K562 (cell line): ENCODE measurements at regions not wholly inside any gene's neighbourhood (a gene's known extent, or its start where the extent isn't known, plus 50 kb on each side); places are given as distances from the start of the nearest gene placed in this dataset.

Source experiments
- ATAC-seq: fragments of 200-7000 bp; cut with Tn5 transposase; 3 replicates; pipeline ENCODE4 v1.9.1; 2020; ENCODE audit warnings: moderate library complexity
- BruUV-seq: library from RNA; stranded (reverse); fragments of 400-500 nt; replicated peaks from 2 replicates; lab custom pipeline; 2021; lab: Mats Ljungman, UMichigan
- CTCF ChIA-PET: fragments of 300-600 bp; formaldehyde crosslinking; extraction: SDS; loops from one replicate; lab custom pipeline; 2021; ENCODE audit warnings: low intra/inter-chr PET ratio; lab: Yijun Ruan, JAX
- POLR2A ChIA-PET: fragments of 300-600, 350-650 bp; sonication (Branson Sonifier 250); formaldehyde crosslinking; extraction: SDS; loops from one replicate; lab custom pipeline; 2021; ENCODE audit warnings: antibody characterized with exemption, inconsistent platforms; lab: Yijun Ruan, JAX
- DNase-seq, 4 experiments: peaks; one replicate each; pipeline versions ENCODE4 v3.0.0 to v3.0.0-alpha.2; 2011 to 2018; ENCODE audit warnings: low spot score in 3 of 4, mixed read lengths in 3 of 4; ENCODE audit errors: extremely low read depth in 1 of 4
- FAIRE-seq: peaks from 2 replicates; lab custom pipeline; 2011; peaks lifted over from hg19 to GRCh38; lab: Jason Lieb, UNC
- H2AFZ ChIP-seq: 2 replicates; pipeline ENCODE4 v1.6.0; 2011; ENCODE audit warnings: low read depth, low read length, control low read depth, inconsistent platforms
- H3K27ac ChIP-seq: fragments of 200-600 bp; 3 replicates; pipeline ENCODE4 v1.8.0; 2011; ENCODE audit warnings: low read depth, mild to moderate bottlenecking, control low read depth, inconsistent platforms, low read length, moderate library complexity, mixed read lengths; ENCODE audit errors: extremely low read depth
- H3K27me3 ChIP-seq, 2 experiments: fragments of 300-600 bp in 1 of 2; 2 replicates in 1 of 2; 3 replicates in 1 of 2; pipeline versions ENCODE4 v1.6.0 to v1.8.0; 2011; ENCODE audit warnings: inconsistent platforms in 2 of 2, low read length in 2 of 2, mild to moderate bottlenecking in 1 of 2, mixed read lengths in 1 of 2, moderate library complexity in 1 of 2; ENCODE audit not compliant: control insufficient read depth in 2 of 2, insufficient read depth in 2 of 2
- H3K36me3 ChIP-seq: fragments of 300-600 bp; 3 replicates; pipeline ENCODE4 v1.8.0; 2011; ENCODE audit warnings: mild to moderate bottlenecking, low read length, inconsistent platforms; ENCODE audit not compliant: control insufficient read depth, insufficient read depth
- H3K4me1 ChIP-seq, 2 experiments: fragments of 200-600 bp in 1 of 2; replicated peaks in 1 of 2; 2 replicates in 1 of 2; 3 replicates in 1 of 2; pipeline versions ENCODE4 v1.5.1 to v1.8.0; 2011; ENCODE audit warnings: inconsistent platforms in 2 of 2, low read length in 2 of 2, mild to moderate bottlenecking in 1 of 2, mixed read lengths in 1 of 2, moderate library complexity in 1 of 2; ENCODE audit not compliant: control insufficient read depth in 2 of 2, insufficient read depth in 2 of 2
- H3K4me2 ChIP-seq: 2 replicates; pipeline ENCODE4 v1.6.1; 2011; ENCODE audit warnings: low read length, control low read depth, inconsistent platforms, mixed read lengths; ENCODE audit not compliant: insufficient read depth
- H3K4me3 ChIP-seq: fragments of 200-600 bp; sonication (generic), shearing (Covaris generic); 2 replicates; pipeline ENCODE4 v1.5.1; 2016; ENCODE audit warnings: control low read depth, inconsistent platforms
- H3K79me2 ChIP-seq: fragments of 200-600 bp; 3 replicates; pipeline ENCODE4 v1.8.0; 2011; ENCODE audit warnings: low read length, inconsistent platforms; ENCODE audit not compliant: control insufficient read depth, insufficient read depth
- H3K9ac ChIP-seq, 2 experiments: 2 replicates each; pipeline versions ENCODE4 v1.6.0 to v1.6.1; 2011; ENCODE audit warnings: low read depth in 2 of 2, low read length in 2 of 2, control low read depth in 1 of 2, inconsistent platforms in 1 of 2, mild to moderate bottlenecking in 1 of 2, mixed read lengths in 1 of 2; ENCODE audit not compliant: insufficient read depth in 1 of 2
- H3K9me1 ChIP-seq: one replicate; pipeline ENCODE4 v1.6.0; 2011; ENCODE audit warnings: inconsistent platforms, mild to moderate bottlenecking, low read length, moderate library complexity; ENCODE audit not compliant: control insufficient read depth, insufficient read depth
- H3K9me3 ChIP-seq: replicated peaks from 2 replicates; pipeline ENCODE4 v1.5.1; 2011; ENCODE audit warnings: low read depth, low read length, inconsistent platforms; ENCODE audit not compliant: control insufficient read depth, insufficient read depth
- H4K20me1 ChIP-seq: replicated peaks from 2 replicates; pipeline ENCODE4 v1.6.1; 2011; ENCODE audit warnings: low read length, inconsistent platforms, mixed read lengths; ENCODE audit not compliant: control insufficient read depth, insufficient read depth
- PML ChIP-seq: IDR thresholded peaks from 2 replicates; pipeline ENCODE4 v1.6.1; 2012; ENCODE audit warnings: low read length, inconsistent platforms
- PURB ChIP-seq: sonication (generic); formaldehyde crosslinking; IDR thresholded peaks from 2 replicates; pipeline ENCODE4 v1.9.0; 2021; ENCODE audit warnings: low read depth, mild to moderate bottlenecking, missing genetic modification reagents
- SMAD2 ChIP-seq: fragments of 150-350 bp; IDR thresholded peaks from 2 replicates; pipeline ENCODE4 v1.6.1; 2014; ENCODE audit warnings: low read depth, mild to moderate bottlenecking, low read length
- SP2 ChIP-seq: IDR thresholded peaks from 2 replicates; pipeline ENCODE4 v1.6.1; 2011; ENCODE audit warnings: mild to moderate bottlenecking, low read depth, low read length, moderate library complexity; ENCODE audit not compliant: poor library complexity, severe bottlenecking; ENCODE audit errors: extremely low read depth
- ZEB2 ChIP-seq: fragments of 450-650 bp; IDR thresholded peaks from 2 replicates; pipeline ENCODE4 v1.6.1; 2016
- ZNF174 ChIP-seq: fragments of 250-450 bp; sonication (Bioruptor Pico); IDR thresholded peaks from 2 replicates; pipeline ENCODE4 v1.4.0; 2020; ENCODE audit warnings: mild to moderate bottlenecking
- WGBS: fragments of 100-300 bp; shearing (Covaris generic); methylation state at CpG from one replicate; pipeline ENCODE4 v1.1.6; 2016; ENCODE audit warnings: low coverage, mixed read lengths; ENCODE audit not compliant: insufficient coverage; ENCODE audit errors: missing lambda C conversion rate; 5-methylcytosine and 5-hydroxymethylcytosine counted together
- in situ Hi-C: fragments of 300-500 bp; cut with MboI; formaldehyde crosslinking; loops from 4 replicates; pipeline ENCODE4 v1.15.0; 2018; ENCODE audit warnings: inconsistent platforms, mixed read lengths
- intact Hi-C: fragments of 100-400 bp; cut with micrococcal nuclease; formaldehyde crosslinking; loops from 2 replicates; pipeline ENCODE4 v1.14.2; 2022
- TF ChIP-seq, protein P1 (sequence below): fragments of 250-450 bp; sonication (Bioruptor Pico); IDR thresholded peaks from 2 replicates; pipeline ENCODE4 v1.5.0; 2021; ENCODE audit warnings: mild to moderate bottlenecking, moderate library complexity
- TF ChIP-seq, protein P2 (sequence below): sonication (generic); formaldehyde crosslinking; IDR thresholded peaks from 2 replicates; pipeline ENCODE4 v1.8.0; 2023; ENCODE audit warnings: mild to moderate bottlenecking, missing genetic modification reagents

DNA sequence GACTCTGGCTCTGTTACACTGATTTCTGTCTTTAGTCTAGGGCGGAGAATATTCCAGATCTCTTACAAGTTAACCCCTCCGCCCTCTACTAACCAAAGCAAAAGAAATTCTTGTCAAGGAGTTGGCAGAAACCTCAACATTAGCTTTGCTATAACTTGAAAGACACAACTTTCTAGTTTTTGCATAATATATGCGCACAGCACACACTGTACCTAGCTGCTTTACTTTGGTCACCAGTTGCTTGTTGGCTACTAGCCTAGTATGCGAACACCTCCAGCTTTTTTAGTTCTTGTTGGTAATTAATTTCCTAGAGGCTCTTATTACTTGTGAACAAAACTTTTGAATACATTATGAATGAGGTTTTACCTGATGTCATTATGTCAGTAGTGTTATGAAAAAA lies 348.8 kb upstream of the C2CD4B start (continued):
- TF ChIP-seq ZNF174 (CRISPR knock-in tag) (no peak), SMAD2 (no peak), ZEB2 (no peak)

DNA sequence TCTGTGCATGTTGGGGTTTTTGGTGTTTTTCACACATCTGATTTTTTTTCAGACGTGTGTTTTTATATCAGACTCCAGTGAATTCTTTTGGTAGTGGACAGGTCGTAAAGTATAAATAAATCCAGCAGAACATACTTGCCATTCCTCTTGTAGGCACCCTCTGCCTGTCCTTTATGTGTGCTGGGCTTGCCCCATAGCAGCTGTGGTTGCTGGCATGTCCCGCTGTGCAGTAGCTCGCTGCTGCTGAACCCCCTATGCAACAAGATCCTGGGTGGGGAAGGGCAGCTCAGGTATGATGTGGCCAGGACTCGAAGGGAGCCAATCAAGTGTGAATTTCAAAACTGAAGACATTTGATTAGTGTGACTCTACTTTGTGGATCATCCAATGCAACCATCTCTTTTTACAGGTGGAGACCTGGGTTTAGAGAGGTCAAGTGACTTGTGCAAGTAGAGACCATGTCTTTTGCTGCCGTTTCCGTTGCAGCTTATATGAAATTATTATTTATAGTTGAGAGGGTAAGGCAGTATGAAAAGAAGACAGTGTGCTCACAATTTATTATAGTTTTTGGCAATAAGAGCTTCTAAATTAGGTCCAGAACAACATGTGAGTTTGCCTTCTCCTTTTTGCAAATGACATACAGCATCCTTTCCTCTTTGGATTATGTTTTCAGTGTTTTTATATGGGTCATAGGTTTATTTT lies 350.8 kb upstream of the C2CD4B start:
- Histone ChIP-seq H3K9me1 (no peaks in the 10 kb centered on the region), H3K4me3 (no peak overlapping the region), H2AFZ (no peak overlapping the region), H3K9me3 (no peaks in the 10 kb centered on the region), H3K9ac (no peak overlapping the region), H3K27me3 (peaks cover 0 to 5% of the 10 kb centered on the region in 2 experiments; a peak in 3 of 5 replicates), H3K79me2 (no peaks in the 10 kb centered on the region), H4K20me1 (0 out of 2 replicates have a peak, but pooled peaks cover 3% of the 10 kb centered on the region), H3K4me2 (no peak overlapping the region), H3K27ac (no peak overlapping the region), H3K36me3 (no peaks in the 10 kb centered on the region), H3K4me1 (no peaks in the 10 kb centered on the region)
- POLR2A ChIA-PET = interaction anchor here (0.9 to 1.2 kb wide), 2 partner anchors 13 to 33 kb away, joined by 3 read pairs; no protein-coding TSS in a partner anchor
- TF ChIP-seq, protein P1, sequence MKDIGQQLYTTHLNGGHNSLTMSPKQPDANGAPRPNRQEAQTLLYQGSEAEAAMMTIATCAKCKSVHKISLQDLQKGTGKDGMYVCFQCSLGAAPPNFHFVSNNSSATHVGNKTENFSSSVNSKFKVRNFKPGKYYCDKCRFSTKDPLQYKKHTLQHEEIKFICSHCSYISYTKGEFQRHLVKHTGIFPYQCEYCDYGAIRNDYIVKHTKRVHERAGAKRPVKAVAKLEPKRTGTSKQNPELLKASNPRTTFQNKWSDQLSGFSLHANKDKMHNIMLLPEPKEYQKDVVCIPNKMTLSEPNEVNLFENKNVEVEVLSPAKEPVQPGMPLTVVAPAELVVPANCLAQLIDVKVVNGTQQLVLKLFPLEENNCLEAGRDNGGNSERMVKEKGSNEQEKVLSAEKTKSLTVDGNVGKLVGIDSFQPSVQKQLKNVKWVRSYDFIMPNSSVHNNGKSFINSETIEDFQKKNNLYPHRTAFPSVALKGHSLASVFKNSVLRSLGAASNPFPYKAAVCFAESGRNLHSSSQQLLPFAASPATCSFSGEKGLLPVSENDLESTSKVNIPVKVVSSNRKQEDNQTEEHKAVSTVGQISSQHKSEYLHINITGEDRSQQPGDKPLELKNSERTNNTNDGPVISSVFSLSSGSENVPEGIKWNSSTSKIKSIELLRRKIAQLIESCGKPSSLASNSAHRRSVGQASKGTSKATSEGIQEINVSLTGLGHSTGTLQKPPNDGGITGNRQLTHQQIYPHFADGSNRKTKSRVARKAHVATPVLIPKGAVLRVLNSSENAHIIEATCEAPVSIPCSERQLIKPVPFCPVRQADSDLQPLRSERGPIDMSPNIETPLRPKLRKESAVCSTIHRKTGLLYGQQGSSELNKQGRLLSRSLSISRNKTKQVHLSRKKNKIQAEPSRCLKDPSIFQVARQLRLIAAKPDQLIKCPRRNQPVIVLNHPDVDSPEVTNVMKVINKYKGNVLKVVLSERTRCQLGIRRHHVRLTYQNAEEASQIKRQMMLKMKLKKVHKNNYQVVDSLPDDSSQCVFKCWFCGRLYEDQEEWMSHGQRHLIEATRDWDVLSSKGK = no peak
- TF ChIP-seq PURB (CRISPR knock-in tag) (no peak), SP2 (no peak), PML (no peak)
- TF ChIP-seq, protein P2, sequence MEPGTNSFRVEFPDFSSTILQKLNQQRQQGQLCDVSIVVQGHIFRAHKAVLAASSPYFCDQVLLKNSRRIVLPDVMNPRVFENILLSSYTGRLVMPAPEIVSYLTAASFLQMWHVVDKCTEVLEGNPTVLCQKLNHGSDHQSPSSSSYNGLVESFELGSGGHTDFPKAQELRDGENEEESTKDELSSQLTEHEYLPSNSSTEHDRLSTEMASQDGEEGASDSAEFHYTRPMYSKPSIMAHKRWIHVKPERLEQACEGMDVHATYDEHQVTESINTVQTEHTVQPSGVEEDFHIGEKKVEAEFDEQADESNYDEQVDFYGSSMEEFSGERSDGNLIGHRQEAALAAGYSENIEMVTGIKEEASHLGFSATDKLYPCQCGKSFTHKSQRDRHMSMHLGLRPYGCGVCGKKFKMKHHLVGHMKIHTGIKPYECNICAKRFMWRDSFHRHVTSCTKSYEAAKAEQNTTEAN (CRISPR knock-in tag) = no peak
- in situ Hi-C loops (no loop called here), intact Hi-C loops (no loop called here)
- WGBS = under 1% methylated on average over 7 of the region's 7 CpGs
- FAIRE-seq = no peak
- no peak for ATAC-seq
- no TSS peak for BruUV-seq
- no peak for DNase-seq
- CTCF ChIA-PET = no interaction called here
